ELR (cell line): ENCODE measurements at regions not wholly inside any gene's neighbourhood (a gene's known extent, or its start where the extent isn't known, plus 50 kb on each side); places are given as distances from the start of the nearest gene placed in this dataset.

Experiments
- DNase-seq: peaks from one replicate; pipeline ENCODE4 v3.0.0-alpha.2; 2015; ENCODE audit warnings: low read depth

GRCh38 chr12:24143928-24144327, 194.5 kb upstream of the SOX5 start:
- DNase-seq, result no peak

GRCh38 chr12:24139035-24139434, 189.6 kb upstream of the SOX5 start:
- no peak for DNase-seq

- no peak for DNase-seq
These were observed 188.6 kb upstream of the SOX5 start for GRCh38 chr12:24138041-24138440.

DNA sequence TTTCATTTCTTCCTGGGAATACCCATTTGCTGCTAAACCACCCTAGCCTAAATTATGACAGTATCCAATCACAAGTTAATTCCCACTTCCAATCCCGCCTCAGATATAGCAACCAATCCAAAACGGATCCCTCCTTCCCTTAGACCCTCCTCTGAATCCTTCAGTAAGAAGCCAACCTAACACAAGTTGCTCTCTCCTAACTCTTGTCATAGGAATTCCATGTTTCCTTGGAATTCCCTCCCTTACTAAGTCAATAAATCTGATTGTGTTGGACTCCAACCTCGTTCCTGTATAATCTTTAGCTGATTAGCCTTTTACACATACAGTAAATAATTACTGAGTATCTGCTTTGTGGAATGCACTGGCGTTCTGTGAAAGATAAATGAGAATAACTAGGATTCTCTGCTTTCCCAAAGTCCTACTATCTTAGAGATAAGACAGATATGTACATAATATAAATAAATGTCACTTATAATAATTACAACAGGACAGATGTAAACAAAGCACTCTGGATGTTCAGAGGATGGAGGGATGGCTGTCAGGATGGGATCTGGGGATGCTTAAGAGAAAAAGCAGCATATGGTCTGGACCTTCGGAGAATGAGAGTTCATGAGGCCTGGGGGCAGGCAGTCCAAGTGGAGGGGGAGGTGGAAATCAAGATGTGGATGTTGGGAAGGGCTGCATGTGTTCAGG, 185.8 kb upstream of the SOX5 start:
- no peak for DNase-seq

DNA sequence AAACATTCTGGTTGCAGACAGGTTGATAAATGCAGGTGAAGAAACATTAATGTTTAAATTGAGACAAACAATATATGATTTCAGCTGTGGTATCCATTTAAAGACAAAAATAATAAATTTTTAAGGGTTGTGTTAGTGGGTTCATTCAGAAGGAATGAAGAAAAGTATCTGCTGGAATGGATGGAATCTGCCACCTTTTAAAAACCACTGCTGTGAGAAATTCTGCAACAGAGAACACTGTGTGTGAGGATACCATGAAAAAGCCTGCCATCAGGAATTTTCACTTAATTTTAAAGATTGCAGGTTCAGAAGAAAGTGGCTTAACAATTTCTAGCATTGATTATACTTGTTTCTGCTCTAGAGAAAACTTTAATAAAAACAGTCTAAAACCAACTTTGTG, 184.6 kb upstream of the SOX5 start:
- no peak for DNase-seq

GRCh38 chr12:24133384-24133783, 183.9 kb upstream of the SOX5 start:
- DNase-seq, result no peak

- peak; percentile 8 for DNase-seq
These were observed 178.7 kb upstream of the SOX5 start for GRCh38 chr12:24127919-24128721.

DNA sequence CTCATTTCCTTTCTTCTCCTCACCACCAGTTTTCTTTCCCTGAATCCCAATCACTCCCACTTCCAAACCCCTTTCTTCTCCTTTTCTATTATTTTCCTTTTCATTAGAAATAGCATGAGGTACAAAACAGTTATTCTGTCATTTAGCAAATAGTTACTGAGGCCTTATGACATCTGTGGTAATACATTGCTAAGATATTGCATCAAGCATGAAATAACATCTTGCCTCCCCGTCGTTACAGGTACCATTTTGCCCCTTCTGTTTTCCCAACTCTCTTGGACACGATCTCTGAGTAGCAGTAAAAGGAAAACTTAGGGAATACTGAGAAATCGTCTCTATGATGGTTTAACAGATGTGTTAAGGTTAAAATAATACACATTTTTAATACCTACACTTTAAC, 175.8 kb upstream of the SOX5 start:
- DNase-seq, result no peak

DNA sequence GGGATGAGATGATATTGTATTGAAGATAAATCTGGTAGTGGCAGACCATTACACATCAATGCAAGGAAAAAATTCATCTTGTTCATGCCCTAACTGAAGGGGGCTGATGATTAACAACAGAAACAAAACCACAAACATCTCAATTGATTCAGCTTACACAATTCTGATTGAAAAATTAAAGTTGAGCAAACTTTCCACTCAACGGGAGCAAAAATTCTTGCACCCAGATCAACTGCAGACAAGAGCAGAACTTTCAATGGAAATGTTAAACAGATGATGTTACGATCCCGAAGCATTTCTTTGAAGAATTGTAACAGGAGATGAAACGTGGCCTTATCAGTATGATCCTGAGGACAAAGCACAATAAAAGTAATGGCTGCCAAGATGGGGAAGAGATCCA, 172.4 kb upstream of the SOX5 start:
- DNase-seq, result no peak

DNA sequence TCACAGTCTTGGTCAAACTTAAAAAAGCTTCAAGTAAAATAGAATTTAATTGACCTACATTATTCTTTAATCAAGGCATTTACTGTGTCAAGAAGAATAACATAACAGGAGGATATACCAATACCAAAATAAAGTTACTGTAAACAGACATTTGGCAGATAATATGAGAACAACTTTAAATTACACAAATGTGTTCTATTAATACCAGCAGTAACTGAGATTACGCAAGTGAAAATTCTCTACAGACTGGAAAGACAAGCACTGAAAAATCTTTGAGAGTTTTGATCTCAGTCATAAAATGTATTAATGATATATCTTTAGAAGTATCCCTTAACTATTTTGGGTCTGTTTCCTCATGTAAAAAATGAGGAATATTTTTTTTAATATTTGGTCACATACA, 169.2 kb upstream of the SOX5 start:
- no peak for DNase-seq

DNA sequence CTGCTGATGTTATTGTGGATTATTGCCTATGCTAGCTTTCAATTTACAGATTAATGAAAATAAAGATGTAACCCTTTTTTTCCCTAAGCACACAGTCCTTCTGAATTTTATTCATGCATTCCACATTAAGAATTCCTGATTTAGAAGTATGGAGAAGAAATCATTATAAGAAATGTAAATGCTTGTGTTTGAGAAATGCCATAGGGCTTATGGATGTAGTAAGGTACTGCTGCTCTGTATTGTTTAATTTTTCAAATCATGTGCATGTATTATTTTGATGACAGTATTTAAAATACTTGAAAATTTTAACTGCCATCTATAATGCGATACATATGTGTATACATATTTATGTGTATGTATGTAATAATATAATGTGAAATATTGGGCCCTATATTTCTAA, 167.1 kb upstream of the SOX5 start:
- DNase-seq, result no peak

GRCh38 chr12:24113701-24114100, 164.2 kb upstream of the SOX5 start:
- DNase-seq, result no peak

GRCh38 chr12:24111616-24112015, 162.1 kb upstream of the SOX5 start:
- DNase-seq, result peak; percentile 75

DNA sequence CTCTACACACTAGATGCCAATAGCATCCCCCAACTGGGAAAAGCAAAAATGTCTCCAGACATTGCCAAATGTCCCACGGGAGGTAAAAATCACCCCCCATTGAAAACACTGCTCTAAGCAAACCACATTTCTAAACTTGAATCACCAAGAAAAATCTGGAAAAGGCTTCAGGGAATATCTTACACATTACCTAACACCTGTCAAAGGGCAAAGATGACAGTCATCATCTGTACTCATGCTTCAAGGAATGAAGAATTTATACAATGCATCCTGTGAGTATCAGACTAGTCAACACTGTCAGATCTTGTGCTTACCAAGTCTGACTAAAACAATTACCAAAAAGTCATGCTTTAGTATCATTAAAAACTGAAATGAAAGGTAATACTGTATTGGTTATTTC, 161.6 kb upstream of the SOX5 start:
- DNase-seq, result peak; percentile 90

DNA sequence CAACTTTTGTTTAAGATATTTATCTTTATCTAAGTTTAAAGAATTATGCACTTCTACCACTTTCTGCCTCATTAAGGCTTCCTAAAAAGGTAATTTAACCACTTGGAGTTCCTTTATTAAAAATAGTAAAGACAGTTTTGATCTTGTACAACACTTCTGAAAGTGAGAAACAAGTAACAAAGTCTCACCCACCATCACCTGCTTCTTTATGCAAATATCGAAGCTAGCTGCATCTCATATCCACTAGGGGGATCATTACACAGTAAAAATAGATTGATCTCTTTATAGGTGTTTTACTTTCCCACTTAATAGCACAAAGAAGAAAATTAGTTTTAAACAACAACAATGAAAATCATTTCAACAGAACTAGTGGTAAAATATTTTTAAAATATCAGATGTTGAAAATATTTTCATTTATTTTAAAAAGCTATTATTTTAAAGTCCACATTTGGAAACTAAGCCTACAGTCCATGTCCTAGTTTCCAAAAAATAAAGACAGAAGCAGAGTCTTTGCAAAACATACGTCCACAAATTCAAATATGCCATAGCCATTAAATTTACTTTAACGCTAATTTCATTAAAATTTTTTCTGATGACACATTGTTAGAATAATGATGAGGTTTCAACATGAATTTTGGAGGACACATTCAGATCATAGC, 160.0 kb upstream of the SOX5 start:
- DNase-seq, result peak; percentile 62

GRCh38 chr12:24102676-24103075, 153.2 kb upstream of the SOX5 start:
- DNase-seq, result no peak

DNA sequence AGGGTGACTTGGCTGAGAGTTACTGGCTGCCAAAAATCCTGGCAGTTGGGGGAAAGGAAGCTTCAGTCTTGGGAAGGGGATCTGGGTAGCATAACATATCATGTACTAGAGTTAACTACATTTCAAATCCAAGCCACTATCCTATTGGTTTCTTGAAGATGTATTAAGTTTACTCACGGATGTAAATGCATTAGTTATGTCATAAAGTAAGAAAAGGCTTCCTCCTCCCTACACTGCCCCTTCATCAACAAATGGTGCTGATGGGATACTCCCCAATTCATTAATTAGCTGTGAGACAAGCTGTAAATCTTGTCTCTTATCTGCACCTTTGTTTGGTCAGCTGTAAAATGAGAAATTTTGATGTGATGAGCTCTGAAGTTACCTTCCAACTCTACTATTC, 150.1 kb upstream of the SOX5 start:
- DNase-seq, result no peak

DNA sequence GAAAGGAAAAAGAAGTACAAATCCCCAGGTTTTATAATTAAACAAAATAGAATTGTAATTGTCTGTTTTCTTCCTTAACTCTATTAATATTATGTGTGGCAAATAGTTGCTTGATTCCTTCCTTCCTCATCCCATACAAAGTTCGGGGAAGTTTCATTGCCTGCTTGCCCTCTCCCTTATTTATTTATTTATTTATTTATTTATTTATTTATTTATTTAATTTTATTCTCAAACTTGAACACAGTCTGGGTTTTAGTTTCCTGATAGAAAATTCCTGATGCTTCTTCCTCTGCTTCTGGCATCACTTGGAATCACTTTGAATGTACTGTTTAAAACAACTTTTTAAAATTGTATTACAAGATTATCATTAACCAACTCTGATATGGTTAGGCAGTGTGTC, 145.8 kb upstream of the SOX5 start:
- DNase-seq, result no peak

DNA sequence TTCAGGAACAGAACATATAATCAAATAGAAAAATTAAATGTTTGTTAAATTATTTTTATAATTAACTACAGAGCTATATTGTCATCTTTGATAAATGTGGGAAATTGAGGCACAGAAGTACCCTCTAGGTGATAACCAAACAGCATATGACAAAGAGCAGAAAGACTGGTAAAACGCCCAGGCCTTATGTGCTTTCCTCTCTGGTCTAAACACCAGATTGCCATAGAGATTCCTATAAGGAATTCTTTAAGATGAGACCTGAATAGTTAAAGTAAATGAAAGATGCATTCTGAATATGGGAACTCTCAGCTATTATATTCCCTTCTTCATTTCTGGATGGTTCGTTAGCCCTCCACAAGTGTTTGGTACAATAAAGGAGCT, 140.0 kb upstream of the SOX5 start:
- DNase-seq, result no peak

DNA sequence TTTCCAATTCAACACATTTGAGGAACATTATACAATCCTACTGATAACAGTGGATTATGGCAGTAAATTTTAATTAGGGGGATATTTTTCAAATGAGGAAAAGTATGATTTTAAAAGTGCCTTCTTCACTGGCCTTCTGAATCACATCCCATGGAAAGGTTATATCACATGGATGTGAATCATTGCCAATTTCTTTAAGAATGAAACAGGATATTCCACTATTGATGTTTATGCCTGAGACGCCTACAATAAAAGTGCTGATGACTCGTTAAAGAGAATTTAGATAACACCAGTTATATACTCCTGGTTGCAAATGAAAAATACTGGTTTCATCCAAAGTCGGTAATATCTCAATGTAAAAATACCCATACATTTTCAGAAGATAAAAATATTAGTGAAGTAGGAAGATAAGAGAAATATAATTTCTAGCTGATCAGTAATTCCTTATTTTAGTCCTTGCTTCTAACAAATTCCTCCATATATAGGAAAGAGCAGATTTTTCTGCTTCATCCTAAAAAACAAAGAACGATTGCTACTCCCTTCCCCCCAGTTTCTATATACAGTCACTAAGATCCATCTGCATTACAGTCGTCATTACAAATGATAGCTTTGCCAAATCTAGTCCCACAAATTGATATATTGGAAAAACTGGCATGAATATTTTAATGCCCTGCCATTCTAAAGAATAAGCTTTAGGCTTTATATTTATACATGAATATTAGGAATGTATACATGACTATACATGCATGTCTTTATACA, 139.5 kb upstream of the SOX5 start:
- DNase-seq, result peak; percentile 60

GRCh38 chr12:24087294-24087693, 137.8 kb upstream of the SOX5 start:
- no peak for DNase-seq

GRCh38 chr12:24084800-24085199, 135.3 kb upstream of the SOX5 start:
- no peak for DNase-seq

- no peak for DNase-seq
These were observed 134.4 kb upstream of the SOX5 start for GRCh38 chr12:24083838-24084237.
